GM23248 (cell line): ENCODE measurements at regions not wholly inside any gene's neighbourhood (a gene's known extent, or its start where the extent isn't known, plus 50 kb on each side); places are given as distances from the start of the nearest gene placed in this dataset.

Experiments
- EZH2 ChIP-seq: fragments of 200-600 bp; sonication (generic); IDR thresholded peaks from 2 replicates; pipeline ENCODE4 v1.6.1; 2018; ENCODE audit warnings: antibody characterized with exemption, mild to moderate bottlenecking; ENCODE audit not compliant: insufficient read depth, poor library complexity, severe bottlenecking
- EZH2phosphoT487 ChIP-seq: fragments of 200-600 bp; sonication (generic); IDR thresholded peaks from 2 replicates; pipeline ENCODE4 v1.6.1; 2018; ENCODE audit warnings: antibody characterized with exemption, moderate library complexity, mild to moderate bottlenecking, low read depth; ENCODE audit not compliant: insufficient read depth

- TF ChIP-seq EZH2 (no peak), EZH2phosphoT487 (no peak)
These were observed 930.6 kb upstream of the SEMA6D start for GRCh38 chr15:46786590-46787285.
